Fibroblast of lung (primary cell): ENCODE measurements at regions not wholly inside any gene's neighbourhood (a gene's known extent, or its start where the extent isn't known, plus 50 kb on each side); places are given as distances from the start of the nearest gene placed in this dataset.

Experiments used
- CTCF ChIP-seq, 2 donors: IDR thresholded peaks in 1 of 2; conservative IDR thresholded peaks in 1 of 2; 1 replicate in 1 of 2; 2 replicates in 1 of 2; pipeline ENCODE4 v1.5.1; 2011 to 2012; ENCODE audit warnings: low read length in 2 of 2, control low read depth in 1 of 2, inconsistent platforms in 1 of 2, low read depth in 1 of 2, mild to moderate bottlenecking in 1 of 2
- EZH2 ChIP-seq: IDR thresholded peaks from 2 replicates; pipeline ENCODE4 v1.5.1; 2012; ENCODE audit warnings: low read length, control low read depth, mild to moderate bottlenecking; ENCODE audit errors: missing control alignments

- TF ChIP-seq CTCF (conservative IDR thresholded peaks at IDR 0.05 in 1 of 2, IDR thresholded peaks at IDR 0.05 in 1 of 2; ENCODE audit: low read depth in 1 of 2, low read length in 2 of 2) (no peak), EZH2 (no peak)
Observed at GRCh38 chr4:147351083-147351787, 129.7 kb upstream of the EDNRA start.
